ENCODE measurements at regions not wholly inside any gene's neighbourhood (a gene's known extent, or its start where the extent isn't known, plus 50 kb on each side); places are given as distances from the start of the nearest gene placed in this dataset.

GRCh38 chr6:86511962-86512361, 425.4 kb upstream of the HTR1E start:
- Histone ChIP-seq H3K27me3 (replicated peaks in 1 of 4; ENCODE audit: control extremely low read depth in 1 of 4, control insufficient read depth in 3 of 4, insufficient read depth in 4 of 4, low read length in 3 of 4) (no peaks in the 10 kb centered on the region), H3K36me3 (replicated peaks in 1 of 2; ENCODE audit: control extremely low read depth in 1 of 2, control insufficient read depth in 1 of 2, extremely low read depth in 1 of 2, insufficient read depth in 2 of 2, low read length in 1 of 2) (no peaks in the 10 kb centered on the region), H3K9ac (ENCODE audit: low read length) (no peak overlapping the region), H3K27ac (ENCODE audit: low read length in 2 of 2) (no peak overlapping the region), H2AFZ (ENCODE audit: insufficient read depth, low read depth, low read length, poor library complexity, severe bottlenecking) (no peak overlapping the region), H4K20me1 (ENCODE audit: control insufficient read depth, insufficient read depth, low read length, poor library complexity, severe bottlenecking) (no peaks in the 10 kb centered on the region), H3K4me1 (ENCODE audit: control insufficient read depth in 2 of 2, insufficient read depth in 2 of 2, low read length in 2 of 2) (no peaks in the 10 kb centered on the region), H3K4me3 (ENCODE audit: control extremely low read depth in 1 of 5, extremely low read depth in 1 of 5, insufficient read depth in 1 of 5, low read depth in 2 of 5, low read length in 4 of 5) (no peak overlapping the region), H3K4me2 (replicated peaks; ENCODE audit: low read depth, low read length, poor library complexity, severe bottlenecking) (no peak overlapping the region), H3K9me3 (ENCODE audit: control extremely low read depth in 1 of 3, control insufficient read depth in 2 of 3, insufficient read depth in 1 of 3, low read length in 2 of 3) (no peaks in the 10 kb centered on the region), H3K79me2 (ENCODE audit: control insufficient read depth, insufficient read depth, low read length) (no peaks in the 10 kb centered on the region)
- Mint-ChIP-seq H3K27ac (no peak overlapping the region), H3K27me3 (no peaks in the 10 kb centered on the region), H3K9me3 (ENCODE audit: insufficient read depth) (no peaks in the 10 kb centered on the region), H3K4me1 (no peaks in the 10 kb centered on the region), H3K4me3 (no peak overlapping the region)
- CTCF ChIA-PET, result no interaction called here
- POLR2A ChIA-PET, result no interaction called here
- DNase-seq, result no peak
- intact Hi-C loops (cut with micrococcal nuclease), result no loop called here
- ATAC-seq (ENCODE audit: low read depth), result no peak
- TF ChIP-seq CTCF (IDR thresholded peaks at IDR 0.05) (no peak), EZH2 (IDR thresholded peaks at IDR 0.05; ENCODE audit: borderline replicate concordance, insufficient read depth, low read depth, low read length, poor library complexity, severe bottlenecking) (no peak)

GRCh38 chr6:86508230-86508629, 429.1 kb upstream of the HTR1E start:
- no peaks in the 10 kb centered on the region for H3K9me3 Mint-ChIP-seq (ENCODE audit: insufficient read depth)
- no CpG with 5 or more reads among the region's 3 CpGs for WGBS (ENCODE audit: insufficient coverage)

More at GRCh38 chr6:86508230-86508629, 429.1 kb upstream of the HTR1E start:
- Histone ChIP-seq H3K4me2 (replicated peaks; ENCODE audit: low read depth, low read length, poor library complexity, severe bottlenecking) (no peak overlapping the region), H3K4me3 (ENCODE audit: control extremely low read depth in 1 of 5, extremely low read depth in 1 of 5, insufficient read depth in 1 of 5, low read depth in 2 of 5, low read length in 4 of 5) (no peak overlapping the region), H2AFZ (ENCODE audit: insufficient read depth, low read depth, low read length, poor library complexity, severe bottlenecking) (no peak overlapping the region), H3K9me3 (ENCODE audit: control extremely low read depth in 1 of 3, control insufficient read depth in 2 of 3, insufficient read depth in 1 of 3, low read length in 2 of 3) (no peaks in the 10 kb centered on the region), H3K4me1 (ENCODE audit: control insufficient read depth in 2 of 2, insufficient read depth in 2 of 2, low read length in 2 of 2) (no peaks in the 10 kb centered on the region), H4K20me1 (ENCODE audit: control insufficient read depth, insufficient read depth, low read length, poor library complexity, severe bottlenecking) (no peaks in the 10 kb centered on the region), H3K27ac (ENCODE audit: low read length in 2 of 2) (no peak overlapping the region), H3K79me2 (ENCODE audit: control insufficient read depth, insufficient read depth, low read length) (no peaks in the 10 kb centered on the region), H3K27me3 (replicated peaks in 1 of 4; ENCODE audit: control extremely low read depth in 1 of 4, control insufficient read depth in 3 of 4, insufficient read depth in 4 of 4, low read length in 3 of 4) (no peaks in the 10 kb centered on the region), H3K9ac (ENCODE audit: low read length) (no peak overlapping the region), H3K36me3 (replicated peaks in 1 of 2; ENCODE audit: control extremely low read depth in 1 of 2, control insufficient read depth in 1 of 2, extremely low read depth in 1 of 2, insufficient read depth in 2 of 2, low read length in 1 of 2) (no peaks in the 10 kb centered on the region)
- Mint-ChIP-seq H3K4me1 (no peaks in the 10 kb centered on the region), H3K4me3 (no peak overlapping the region), H3K27ac (no peak overlapping the region), H3K27me3 (no peaks in the 10 kb centered on the region)
- no peak for TF ChIP-seq EZH2 (IDR thresholded peaks at IDR 0.05; ENCODE audit: borderline replicate concordance, insufficient read depth, low read depth, low read length, poor library complexity, severe bottlenecking)
- TF ChIP-seq CTCF (IDR thresholded peaks at IDR 0.05), result no peak
- ChIA-PET CTCF (no interaction called here), POLR2A (no interaction called here)
- DNase-seq, result no peak
- ATAC-seq (ENCODE audit: low read depth), result no peak
- intact Hi-C loops (cut with micrococcal nuclease), result no loop called here
